Muscle of arm (tissue), 1 donor: ENCODE measurements at regions not wholly inside any gene's neighbourhood (a gene's known extent, or its start where the extent isn't known, plus 50 kb on each side); places are given as distances from the start of the nearest gene placed in this dataset.
A peak's percentile ranks its signal among the peaks of the same experiment; 100 is the strongest.

ENCODE experiments used
- DNase-seq: peaks from one replicate; pipeline ENCODE4 v3.0.0-alpha.2; 2013

DNA sequence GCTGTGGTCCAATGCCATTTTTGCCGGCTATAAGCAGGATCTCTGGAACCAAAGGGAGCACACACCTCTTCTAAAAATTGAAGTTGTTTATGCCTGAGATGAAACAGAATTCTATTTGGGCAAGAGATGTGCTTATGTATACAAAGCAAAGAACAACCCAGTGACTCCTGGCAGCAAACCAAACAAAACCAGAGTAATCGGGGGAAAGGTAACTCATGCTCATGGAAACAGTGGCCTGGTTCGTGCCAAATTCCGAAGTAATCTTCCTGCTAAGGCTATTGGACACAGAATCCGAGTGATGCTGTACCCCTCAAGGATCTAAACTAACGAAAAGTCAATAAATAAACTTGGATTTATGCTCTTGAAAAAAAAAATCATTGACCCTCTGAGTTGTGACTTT lies 178.7 kb downstream of the CEMIP2 start:
- no peak for DNase-seq

DNA sequence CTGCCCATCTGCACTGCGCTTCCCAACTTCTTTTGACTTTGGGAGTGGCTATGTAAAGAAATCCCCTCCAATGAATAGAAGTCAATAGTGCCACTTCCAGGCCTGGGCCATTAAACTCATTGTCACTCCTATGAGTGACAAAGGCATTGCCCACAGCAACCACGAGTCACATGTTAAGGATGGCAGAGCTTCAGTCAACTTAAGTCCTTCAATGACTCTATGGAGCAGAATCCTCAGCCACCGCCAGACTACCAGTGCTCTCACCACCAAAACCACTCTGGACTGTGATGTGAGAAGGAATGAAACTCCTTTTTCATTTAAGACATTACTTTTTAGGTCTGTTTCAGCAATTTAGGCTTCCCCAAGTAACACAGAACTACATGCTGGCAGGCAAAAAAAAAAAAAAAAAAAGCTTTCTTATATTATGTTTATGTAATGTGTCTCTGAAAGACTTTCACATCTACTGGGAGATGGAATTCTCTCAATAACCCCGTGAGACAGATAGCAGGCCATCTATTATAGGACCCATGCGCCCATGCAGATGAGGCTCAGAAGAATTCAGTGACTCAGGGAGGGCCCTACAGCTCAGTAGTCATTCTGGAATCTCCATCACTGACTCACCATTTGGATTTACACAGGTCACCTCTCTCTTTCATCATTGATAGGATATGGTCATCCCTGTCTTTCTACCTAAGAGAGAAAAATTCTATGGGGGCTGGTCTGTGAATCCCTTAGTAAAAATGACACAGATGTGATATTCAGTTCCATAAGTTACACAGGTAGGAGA lies 180.5 kb downstream of the CEMIP2 start:
- no peak for DNase-seq

DNA sequence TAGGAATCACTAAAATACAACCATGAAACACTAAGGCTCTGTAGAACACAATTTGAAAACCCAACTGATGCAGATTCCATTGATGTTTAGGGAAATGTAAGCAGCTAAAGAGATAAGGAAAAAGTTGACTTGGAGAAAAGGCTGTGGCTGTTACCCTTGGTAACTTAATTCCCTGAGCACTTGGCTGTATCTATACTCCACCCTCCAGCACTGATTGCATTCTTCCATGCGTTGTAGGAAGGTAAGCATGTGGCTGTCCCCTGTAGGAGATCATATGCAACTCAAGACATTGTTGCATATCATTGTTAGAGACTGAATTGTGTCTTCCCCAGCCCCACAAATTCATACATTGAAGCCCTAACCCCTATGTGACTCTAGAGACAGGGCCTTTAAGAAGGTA lies 184.5 kb downstream of the CEMIP2 start:
- no peak for DNase-seq

DNA sequence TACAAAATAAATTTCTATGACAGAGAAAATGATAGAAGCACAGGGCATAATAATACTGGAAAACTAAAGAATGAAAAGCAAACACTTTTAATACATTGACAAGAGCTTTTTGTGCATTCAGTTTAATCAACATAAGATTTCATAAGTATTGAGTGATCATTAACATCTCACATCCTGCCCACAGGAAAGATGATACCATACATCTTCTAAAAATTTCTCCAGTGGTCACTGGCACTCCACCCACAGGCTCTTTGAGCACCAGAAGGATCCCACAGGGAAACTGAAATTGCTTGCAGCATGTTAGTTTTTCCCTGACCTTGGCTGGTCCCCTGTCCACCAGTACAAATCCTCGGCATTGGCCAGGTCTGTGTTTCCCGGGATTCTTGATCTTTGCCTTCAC lies 186.0 kb downstream of the CEMIP2 start:
- DNase-seq = no peak

DNA sequence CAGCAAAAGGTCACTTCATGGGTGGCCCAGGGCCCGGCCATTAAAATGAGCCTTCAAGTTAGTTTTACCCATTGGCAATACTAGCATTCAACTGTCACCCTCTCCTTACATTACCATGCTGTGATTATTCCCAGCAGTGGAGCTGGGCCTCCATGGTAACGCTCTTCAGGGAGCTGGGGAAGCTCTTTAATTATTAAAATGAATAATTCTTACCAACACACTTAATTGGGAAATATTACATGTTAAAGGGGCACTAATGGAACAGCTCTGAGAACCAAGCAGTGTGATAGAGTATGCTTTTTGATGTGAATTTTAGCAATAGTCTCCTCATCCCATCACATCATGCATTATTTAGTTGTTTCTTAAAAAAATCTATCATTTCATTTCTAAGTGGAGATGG lies 187.2 kb downstream of the CEMIP2 start:
- DNase-seq = no peak

DNA sequence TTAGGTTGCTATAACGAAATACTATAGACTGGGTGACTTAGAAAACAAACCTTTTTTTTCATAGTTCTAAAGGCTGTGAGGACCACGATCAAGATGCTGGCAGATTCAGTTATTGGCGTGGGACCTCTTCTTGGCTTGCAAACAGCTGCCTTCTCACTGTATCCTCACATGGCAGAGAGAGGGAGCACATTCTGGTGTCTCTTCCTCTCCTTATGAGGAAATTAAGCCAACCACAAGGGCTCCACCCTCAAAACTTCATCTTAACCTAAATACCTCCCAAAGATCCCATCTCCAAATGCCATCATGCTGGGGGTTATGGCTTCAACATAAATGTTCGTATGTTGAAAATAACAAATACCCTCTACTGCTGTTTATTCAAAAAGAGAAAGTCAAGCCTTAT lies 197.1 kb downstream of the CEMIP2 start:
- no peak for DNase-seq

DNA sequence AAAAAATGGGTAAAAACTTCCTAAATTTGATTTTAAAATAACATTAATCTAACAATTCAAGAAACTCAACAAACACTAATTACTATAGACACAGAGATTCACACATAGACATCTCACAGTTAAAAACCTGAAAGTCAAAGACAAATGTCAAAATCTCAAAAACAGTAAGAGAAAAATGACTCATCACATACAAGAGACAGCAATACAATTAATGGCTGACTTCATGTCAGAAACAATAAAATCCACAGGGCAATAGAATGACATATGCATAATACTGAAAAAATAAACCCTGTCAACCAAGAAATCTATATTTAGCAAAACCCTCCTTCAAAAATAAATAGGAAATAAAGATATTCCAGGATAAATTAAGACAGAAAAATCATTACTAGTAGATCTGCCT lies 200.4 kb downstream of the CEMIP2 start:
- no peak for DNase-seq

DNA sequence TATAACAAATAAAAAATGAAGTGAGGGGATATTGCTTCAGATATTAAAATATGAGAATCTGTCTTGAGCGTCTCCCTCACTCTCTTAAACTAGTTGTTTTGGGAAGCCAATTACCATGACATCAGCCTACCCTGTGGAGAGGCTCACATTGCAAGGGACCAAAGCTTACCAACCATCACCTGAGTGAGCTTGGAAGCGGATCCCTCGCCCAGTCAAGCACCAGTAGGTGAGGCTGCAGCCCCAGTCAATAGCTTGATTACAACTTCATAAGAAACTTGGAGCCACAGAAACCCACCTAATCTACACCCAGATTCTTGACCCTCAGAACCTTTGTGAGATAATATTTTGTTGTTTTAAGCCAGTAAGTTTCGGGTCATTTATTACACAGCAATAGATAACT lies 206.2 kb downstream of the CEMIP2 start:
- no peak for DNase-seq

DNA sequence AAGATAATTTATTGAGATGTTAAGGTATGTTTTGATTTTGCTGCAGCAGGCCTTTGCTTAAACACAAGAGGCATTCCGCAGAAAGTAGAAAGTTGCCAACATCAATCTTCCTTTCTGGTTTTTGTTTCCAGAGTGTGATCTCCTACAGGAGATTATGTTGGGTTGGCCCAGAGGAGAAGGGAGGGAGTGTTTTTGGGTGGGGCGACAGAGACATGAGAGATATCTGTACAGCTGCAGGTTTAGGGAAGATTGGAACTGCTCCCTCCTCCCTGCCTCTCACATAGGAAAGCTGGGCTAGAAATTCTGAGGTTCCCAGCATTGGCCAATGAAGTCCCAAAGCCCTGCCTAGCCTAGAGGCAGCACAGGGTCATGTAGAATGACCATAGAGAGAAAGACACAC lies 211.0 kb downstream of the CEMIP2 start:
- no peak for DNase-seq

DNA sequence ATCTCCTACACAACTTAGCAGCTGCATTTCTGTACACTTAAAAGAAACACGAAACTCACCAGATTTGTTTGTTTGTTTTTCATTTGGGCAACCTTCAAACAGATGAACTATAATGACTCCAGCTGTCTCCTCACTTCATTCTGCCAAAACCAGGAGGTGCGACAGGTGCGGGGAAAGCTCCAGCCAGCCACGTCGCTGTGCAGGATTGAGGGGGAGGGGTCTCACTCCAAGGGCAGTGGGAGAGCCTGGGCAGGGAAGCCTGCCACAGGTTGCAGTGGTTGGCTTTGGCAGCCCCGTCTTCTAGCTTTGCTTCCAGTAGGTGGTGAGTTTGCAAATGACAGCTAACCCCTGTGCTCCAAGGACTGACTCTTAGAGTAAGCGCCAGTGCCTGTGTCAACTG lies 215.8 kb downstream of the CEMIP2 start:
- no peak for DNase-seq

DNA sequence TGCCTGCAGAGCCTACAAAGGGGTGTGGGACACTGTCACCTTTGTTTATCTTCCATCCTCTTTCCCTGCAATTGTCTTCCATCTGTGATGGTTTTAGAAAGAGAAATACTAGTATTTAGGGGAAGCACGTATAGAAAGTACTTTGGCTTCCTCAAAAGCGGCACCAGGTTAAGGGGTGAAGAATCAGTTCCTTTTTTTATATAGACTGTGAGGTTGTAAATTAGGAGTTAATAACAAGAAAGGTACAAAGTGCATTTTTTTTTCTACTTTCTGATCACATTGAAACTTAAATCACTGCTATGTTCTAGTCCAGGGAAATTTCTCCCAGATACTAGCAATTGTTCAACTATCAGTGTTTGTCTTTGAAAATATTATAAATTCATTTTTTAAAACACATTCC lies 219.3 kb downstream of the CEMIP2 start:
- DNase-seq = no peak

DNA sequence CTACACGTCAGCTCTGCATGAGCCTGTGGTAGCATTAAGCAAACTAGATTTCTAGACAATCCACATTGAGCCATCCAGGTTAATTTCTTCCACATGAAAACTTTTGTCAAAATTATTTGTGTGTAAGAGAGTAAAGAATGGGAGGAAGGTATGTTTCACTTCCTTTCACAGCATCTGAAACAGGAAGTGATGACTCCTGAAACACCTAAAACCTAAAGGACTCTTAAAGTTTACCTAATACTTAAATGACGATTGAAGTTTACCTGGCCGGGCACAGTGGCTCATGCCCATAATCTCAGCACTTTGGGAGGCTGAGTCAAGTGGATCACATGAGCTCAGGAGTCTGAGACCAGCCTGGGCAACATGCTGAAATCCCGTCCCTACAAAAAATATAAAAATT lies 223.8 kb downstream of the CEMIP2 start:
- no peak for DNase-seq

DNA sequence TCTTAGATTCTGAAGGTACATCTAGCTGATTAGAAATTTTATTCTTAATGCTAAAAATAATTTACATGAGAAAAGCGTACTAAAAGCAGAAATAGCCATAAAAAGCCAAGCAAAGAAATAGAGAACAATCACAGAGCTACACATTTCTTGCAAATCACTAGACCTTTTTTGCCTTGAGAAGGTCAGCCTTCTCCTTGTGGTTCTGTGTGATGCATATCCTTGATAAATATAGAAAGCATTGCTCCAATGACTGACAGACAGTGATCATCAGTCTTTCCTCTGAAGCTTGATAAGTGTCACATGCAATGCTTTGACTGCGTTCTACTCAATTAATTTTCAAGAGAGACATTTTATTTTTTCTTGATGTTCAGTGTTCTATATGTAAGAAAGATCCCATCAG lies 226.9 kb downstream of the CEMIP2 start:
- no peak for DNase-seq

DNA sequence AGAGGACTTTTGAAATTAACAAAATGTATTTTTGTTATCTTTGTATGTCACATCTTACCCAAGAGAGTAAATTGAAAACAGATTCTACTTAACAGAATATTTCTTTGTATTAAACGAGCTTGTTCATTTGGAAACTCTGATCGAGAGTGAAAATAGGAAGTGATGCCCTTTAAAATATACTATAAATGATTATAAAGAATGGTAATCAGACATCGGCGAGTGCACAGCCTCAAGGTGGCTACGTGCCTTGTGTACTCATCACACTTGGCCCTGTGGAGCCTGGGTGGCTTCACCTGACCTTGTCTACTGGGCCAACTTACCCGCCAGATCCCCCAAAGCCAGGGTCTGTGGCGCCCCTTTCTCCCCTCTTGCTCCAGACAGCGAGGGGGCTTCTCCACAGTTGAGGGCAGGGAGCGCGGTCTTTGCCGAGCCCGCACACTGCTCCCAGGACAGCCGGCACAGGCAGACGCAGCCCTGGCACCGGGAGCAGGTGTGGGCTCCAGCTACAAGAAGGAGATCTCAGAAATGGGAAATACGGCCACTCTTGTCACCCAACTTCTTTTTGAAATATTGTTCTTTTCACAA lies 243.2 kb downstream of the CEMIP2 start:
- DNase-seq = no peak

DNA sequence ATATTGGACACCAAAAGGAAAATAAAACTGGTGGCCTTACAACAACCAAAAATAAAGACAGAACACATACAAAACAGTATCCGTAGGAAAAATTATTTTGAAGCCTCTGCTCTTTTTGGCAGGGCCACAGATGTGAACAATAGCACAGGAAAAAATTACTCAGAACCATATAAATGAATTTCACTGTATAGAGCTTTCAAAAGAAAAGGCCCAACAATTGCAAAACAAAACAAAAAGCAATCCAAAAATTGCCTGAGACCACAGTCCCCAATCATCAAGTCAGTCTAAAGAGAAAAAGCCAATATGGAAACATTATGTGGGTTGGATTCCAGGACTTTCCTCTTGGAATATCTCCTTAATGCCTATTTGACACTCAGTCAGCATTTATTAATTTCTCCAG lies 243.8 kb downstream of the CEMIP2 start:
- peak; percentile 76 for DNase-seq

DNA sequence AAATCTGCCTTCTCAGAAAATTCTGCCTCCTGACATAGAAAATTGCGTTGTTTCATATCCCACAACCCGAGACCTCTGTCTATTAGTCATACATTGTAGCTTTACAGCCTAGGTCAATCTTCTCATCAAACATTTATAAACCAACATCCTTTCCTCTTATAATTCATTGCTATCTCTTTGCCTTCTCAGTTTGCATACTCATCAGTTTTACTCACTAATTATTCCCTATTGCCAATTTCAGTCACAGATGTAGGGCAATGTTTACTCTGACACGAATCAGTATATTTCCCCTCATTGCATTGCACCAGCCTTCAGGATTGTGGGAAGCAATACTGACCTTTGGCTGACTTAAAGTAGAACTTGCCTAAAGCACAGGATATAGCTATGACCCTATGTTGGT lies 247.2 kb downstream of the CEMIP2 start:
- DNase-seq = no peak

DNA sequence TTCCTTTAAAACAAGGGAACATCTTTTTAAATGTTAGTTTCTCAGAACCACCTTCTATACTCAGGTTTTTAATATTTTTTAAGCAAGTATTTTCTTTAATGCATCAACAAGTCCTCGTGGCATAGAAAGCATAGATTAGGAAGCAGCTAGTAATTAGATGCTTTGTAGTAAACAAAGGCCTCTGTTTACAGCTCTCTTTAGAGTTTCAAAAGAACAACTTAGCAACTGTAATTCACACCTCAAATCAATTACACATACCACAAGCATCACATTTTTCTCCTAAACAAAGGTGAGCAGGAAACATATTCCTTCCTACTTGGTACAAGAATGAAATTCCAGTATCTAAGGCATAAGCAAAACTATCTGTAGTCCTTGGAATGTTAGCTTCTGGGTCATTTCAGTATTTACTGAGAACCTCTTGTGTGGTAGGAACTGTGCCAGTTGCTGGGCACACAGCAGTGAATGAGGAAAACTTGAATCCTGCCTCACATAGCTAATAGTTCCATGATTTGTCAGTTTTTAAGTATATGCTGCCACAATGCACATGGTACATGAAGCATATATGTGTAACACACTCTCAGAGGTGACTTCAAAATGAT lies 249.1 kb downstream of the CEMIP2 start:
- DNase-seq = no peak

DNA sequence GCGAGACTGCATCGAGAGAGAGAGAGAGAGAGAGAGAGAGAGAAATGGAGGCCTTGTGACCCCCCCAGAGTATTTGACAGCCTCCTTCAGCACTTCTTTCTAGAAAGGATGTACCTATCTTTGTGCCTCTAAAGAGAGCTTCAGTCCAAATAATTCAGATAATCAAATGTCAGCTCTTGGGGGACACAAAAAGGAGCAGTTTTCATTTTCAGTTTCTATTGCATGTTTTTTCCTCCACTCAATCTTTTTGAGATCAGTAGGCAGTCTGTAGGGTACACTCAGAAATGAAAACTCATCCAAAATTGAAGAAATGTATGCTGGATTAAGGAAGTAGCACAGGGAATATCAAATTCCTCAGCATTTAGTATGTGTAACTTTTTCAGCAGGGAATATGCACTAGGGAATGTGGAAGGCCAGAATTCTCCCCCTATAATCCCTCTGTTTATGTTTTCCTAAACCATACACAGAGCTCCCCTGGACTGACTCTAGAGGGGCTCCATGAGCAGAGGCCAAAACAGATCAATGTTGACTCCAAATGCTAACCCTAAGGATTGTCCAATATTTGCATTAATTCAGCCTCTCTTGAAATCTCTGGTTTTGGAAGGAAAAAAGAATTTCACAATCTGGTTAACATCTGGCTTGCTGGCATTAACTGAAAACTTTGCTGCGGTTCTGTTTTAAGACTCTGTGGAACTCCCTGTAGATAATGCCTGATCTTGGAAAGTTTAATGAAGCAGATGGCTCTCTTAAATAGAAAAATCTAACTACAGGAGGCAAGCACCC lies 250.1 kb downstream of the CEMIP2 start:
- DNase-seq = peak; percentile 85

DNA sequence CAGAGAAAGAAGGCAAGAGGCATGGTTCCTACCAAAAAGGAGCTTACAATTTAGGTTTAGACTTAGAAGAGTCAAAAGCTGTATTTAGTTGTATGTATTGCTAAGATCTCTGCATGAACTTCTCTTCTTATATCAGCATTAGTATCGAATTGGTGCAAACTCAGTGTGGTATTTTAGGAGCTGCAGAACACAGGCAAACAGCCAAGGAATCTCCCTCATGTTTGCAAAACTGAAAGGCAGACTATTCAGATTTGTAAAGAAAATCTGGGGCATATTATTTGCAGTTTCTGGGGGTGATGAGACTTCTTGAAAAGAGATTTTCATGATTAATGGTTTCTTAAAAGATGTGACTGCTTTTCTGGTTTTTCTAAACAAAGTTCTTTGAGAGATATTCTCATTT lies 252.7 kb downstream of the CEMIP2 start:
- no peak for DNase-seq

DNA sequence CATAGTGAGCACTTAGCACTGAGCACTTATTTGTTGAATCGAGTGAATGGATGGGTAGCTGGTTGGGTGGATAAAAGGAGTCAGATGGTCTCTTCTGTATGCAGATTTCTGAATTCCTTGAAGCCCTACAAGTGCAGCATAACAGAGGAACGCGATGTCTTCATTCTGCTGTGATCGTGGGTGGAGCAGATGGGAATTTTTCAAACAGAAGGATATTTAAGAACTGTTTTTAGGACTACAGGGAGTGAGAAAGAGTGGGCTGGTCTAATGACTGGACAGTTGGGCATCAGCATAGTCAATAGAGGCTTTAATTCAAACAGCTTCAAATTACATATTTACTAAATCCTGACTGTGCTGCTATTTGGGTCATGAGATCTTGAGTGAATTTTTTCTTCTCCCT lies 253.2 kb downstream of the CEMIP2 start:
- no peak for DNase-seq

DNA sequence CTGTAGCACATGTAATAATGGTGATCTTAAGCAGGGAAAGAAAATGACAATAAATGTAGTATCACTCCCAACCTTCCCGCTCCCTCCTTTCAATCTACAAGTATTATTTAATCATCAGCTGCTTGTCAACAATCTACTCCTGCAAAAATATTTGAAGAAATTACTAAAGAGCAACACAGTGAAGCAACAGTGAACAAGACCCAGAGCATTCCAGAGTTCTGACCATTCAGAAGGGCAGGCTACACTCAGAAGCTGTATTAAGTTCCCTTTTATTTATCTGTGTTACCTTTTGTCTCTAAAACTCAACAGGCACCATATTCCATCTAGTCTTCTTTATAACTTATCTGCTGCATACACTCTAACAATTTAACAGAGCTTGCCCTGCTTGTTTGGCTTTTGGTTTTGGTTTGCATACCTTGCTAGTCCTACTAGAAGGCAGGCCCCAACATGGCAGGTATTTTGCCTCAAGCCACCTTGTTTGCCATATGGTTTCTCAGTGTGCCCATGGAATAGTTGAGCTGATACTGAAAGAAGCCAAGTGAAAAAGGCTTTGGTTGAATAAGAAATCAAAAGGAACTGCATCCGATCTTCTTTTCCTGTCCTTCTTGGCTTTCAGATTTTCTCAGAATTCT lies 253.9 kb downstream of the CEMIP2 start:
- no peak for DNase-seq

DNA sequence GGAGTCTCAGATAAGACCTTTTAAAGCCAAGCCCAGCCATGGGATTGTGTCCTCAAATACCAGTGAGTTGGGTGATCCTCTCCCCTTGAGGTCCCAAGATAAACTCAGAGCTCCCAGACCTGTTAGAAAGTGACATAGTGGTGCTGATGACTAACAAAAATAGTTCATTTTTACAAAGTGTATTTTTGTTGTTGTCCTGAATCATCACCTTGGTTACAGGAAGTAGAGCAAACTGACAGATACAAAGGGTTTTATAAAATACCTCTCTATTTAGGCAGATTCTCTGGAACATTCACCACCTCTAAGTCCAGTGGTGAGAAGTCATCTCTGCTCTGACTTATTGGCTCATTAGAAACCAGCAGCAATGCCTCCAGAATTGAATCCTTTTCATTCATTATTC lies 259.3 kb downstream of the CEMIP2 start:
- DNase-seq = no peak
